T-helper 17 cell (primary cell): ENCODE measurements at regions not wholly inside any gene's neighbourhood (a gene's known extent, or its start where the extent isn't known, plus 50 kb on each side); places are given as distances from the start of the nearest gene placed in this dataset.
"Not testable (repeated sequence)": the region's sequence is repeated elsewhere in the genome, so short reads cannot be mapped to it uniquely, and the experiment has no call there.

ENCODE experiments used
- ATAC-seq: fragments of 150-1000 bp; cut with Tn5 transposase; 2 replicates; pipeline ENCODE4 v1.10.0; 2021; ENCODE audit warnings: mild to moderate bottlenecking, moderate library complexity
- DNase-seq, 3 donors: peaks; one replicate each; pipeline versions ENCODE4 v3.0.0 to v3.0.0-alpha.2; 2020 to 2021
- H3K9me3 ChIP-seq: one replicate; pipeline ENCODE4 v1.7.0; 2013; ENCODE audit warnings: low read length, mild to moderate bottlenecking; ENCODE audit not compliant: control insufficient read depth, poor library complexity, severe bottlenecking
- H3K27ac Mint-ChIP-seq: one replicate; pipeline ENCODE4 v1.8.0; 2022; ENCODE audit warnings: mild to moderate bottlenecking, moderate library complexity, mixed read lengths
- H3K27me3 Mint-ChIP-seq: one replicate; pipeline ENCODE4 v1.8.0; 2022; ENCODE audit warnings: mixed read lengths
- H3K36me3 Mint-ChIP-seq: one replicate; pipeline ENCODE4 v1.8.0; 2022; ENCODE audit warnings: low read depth, mixed read lengths
- H3K4me1 Mint-ChIP-seq: one replicate; pipeline ENCODE4 v1.8.0; 2022; ENCODE audit warnings: mild to moderate bottlenecking, mixed read lengths
- H3K4me3 Mint-ChIP-seq: one replicate; pipeline ENCODE4 v1.8.0; 2022; ENCODE audit warnings: mild to moderate bottlenecking, moderate library complexity, mixed read lengths

DNA sequence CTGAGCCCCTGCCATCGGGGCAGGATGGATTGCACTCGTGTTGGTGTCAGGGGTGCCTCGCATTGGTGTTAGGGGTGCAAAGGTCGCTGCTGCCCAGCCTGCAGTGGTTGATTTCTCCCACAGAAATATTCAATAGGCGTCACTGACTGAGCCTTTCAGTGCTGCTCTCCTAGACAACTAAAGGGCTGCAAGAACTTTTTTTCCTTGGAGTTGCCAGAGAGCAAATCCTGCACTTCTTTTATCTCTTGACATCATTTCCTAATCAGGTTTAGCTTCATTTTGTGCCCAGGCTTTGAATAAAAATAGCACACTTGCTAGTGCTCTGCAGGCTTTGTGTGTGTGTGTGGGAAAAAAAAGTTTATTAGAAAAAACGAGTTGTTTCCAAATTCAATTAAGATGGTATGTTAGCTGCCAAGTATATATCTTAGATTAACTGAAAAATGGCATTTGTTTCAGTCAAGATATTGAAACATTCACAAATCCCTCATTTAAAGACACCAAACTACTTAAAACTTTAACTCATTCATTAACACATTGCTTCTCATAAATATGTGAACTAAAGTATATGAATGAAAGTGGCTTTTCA, 125.6 kb downstream of the SOCS6 start:
- Mint-ChIP-seq H3K27ac (no peak overlapping the region), H3K4me1 (peaks cover 3% of the 10 kb centered on the region), H3K36me3 (peaks cover 3% of the 10 kb centered on the region), H3K4me3 (no peak overlapping the region), H3K27me3 (peaks cover 41% of the 10 kb centered on the region)
- no peak for DNase-seq
- no peaks in the 10 kb centered on the region for H3K9me3 ChIP-seq
- ATAC-seq, result no peak

DNA sequence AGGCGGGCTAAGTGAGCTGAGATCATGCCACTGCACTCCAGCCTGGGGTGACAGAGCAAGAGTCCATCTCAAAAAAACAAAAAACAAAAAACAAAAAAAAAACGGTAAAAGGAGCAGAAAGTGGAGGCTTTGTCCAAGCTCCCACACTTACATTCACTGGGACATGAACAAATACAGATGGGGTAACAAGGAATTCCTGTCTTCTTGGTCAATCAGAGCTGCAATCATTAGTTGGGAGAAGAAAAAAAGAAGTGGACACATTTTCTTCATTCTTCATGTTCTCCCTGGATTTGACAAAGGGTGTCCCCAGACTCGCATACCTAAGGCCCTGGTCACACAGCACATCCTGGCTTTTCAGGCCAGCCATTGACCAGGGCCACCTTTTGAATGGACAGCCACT, 124.6 kb downstream of the SOCS6 start:
- no peaks in the 10 kb centered on the region for H3K9me3 ChIP-seq
- no peak overlapping the region for H3K27ac Mint-ChIP-seq
- peaks cover 39% of the 10 kb centered on the region for H3K27me3 Mint-ChIP-seq
- no peaks in the 10 kb centered on the region for H3K4me1 Mint-ChIP-seq
- H3K36me3 Mint-ChIP-seq, result peaks cover 2% of the 10 kb centered on the region
- no peak for DNase-seq
- no peak for ATAC-seq
- no peak overlapping the region for H3K4me3 Mint-ChIP-seq

DNA sequence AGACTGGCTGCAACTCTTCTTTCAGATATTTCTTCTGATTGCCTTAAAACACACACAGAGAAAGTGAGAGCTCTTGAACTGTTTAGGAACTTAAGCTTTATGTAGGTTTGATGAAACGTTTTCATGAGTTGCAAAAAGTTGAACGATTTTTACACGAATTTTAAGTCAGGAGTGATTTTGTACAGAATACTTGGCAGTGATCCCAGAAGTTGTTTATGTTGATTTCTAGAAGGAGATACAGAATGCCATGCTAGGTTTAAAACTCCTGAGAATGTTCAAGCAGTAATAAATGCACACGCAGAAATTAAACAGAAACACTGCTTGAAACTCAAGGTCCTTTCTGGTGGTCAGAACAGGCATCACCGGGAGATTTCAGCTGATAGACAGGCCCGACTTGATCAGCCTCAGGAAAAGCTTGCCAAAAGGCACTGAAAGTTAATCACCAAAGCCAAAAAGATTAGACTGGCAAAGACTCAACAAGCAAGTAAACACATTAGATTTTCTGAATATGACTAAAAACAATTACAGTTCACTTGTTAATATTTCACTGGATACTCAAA, 123.1 kb downstream of the SOCS6 start:
- peaks cover 37% of the 10 kb centered on the region for H3K27me3 Mint-ChIP-seq
- H3K4me1 Mint-ChIP-seq, result no peaks in the 10 kb centered on the region
- no peak for ATAC-seq
- no peak overlapping the region for H3K27ac Mint-ChIP-seq
- no peak for DNase-seq
- no peak overlapping the region for H3K4me3 Mint-ChIP-seq
- no peaks in the 10 kb centered on the region for H3K9me3 ChIP-seq
- H3K36me3 Mint-ChIP-seq, result peaks cover 2% of the 10 kb centered on the region

DNA sequence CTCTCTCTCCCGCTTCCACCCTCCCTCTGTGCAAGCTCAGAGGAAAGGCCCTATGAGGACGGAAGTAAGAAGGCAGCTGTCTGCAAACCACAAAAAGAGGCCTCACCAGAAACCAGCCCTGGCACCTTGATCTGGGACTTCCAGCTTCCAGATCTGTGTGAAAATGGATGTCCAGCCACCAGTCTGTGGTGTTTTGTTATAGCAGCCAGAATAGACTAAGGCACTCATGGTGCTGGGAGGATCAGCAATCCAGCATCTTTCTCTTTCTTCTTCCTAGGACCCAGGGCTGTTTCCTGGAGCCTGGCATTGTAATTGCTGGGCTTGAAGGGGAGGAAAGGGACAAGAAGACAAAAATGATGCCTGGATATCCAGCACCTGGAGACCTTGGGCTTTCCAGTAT, 122.5 kb downstream of the SOCS6 start:
- no peak overlapping the region for H3K4me3 Mint-ChIP-seq
- no peak overlapping the region for H3K27ac Mint-ChIP-seq
- H3K27me3 Mint-ChIP-seq, result peaks cover 32% of the 10 kb centered on the region
- H3K36me3 Mint-ChIP-seq, result peaks cover 2% of the 10 kb centered on the region
- no peak for ATAC-seq
- no peak for DNase-seq
- no peaks in the 10 kb centered on the region for H3K4me1 Mint-ChIP-seq
- no peaks in the 10 kb centered on the region for H3K9me3 ChIP-seq

DNA sequence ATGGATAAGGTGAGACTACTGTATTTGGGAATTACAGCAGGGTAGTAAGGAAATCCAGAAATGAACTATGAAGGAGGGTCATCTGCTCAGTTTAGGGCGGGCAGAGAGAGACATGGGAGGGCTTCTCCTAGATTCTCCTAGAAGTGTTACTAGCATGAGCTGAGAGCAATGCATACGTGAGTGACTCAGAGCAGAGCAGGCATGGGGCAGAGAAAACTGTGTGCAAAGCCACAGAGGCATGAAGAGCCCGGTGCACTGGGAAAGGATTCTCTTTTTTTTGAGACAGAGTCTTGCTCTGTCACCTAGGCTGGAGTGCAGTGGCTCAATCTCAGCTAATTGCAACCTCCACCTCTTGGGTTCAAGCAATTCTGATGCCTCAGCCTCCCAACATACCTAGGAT, 116.2 kb downstream of the SOCS6 start:
- no peaks in the 10 kb centered on the region for H3K9me3 ChIP-seq
- Mint-ChIP-seq H3K4me3 (no peak overlapping the region), H3K36me3 (no peaks in the 10 kb centered on the region), H3K27me3 (peaks cover 12% of the 10 kb centered on the region), H3K27ac (no peak overlapping the region), H3K4me1 (no peaks in the 10 kb centered on the region)
- ATAC-seq, result no peak
- DNase-seq, result no peak

DNA sequence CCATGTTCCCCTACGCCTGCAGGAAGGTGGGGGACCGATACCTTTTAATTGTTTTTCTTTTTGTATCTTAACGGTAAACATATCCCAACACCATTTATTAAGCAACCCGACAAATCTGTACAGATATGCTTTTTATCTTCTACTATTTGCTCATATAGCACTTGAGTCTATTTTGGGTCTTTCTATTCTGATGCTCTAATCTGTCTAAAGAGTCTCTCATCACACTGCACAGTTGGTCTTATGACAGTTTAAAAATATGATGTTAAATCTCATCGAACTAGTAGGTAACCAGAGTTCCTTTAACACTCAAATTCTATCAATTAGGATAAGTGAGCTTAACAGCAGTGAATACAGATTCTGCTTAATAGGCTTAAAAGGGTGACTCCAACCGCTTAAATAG, 111.6 kb downstream of the SOCS6 start:
- no peak for DNase-seq
- H3K27ac Mint-ChIP-seq, result no peak overlapping the region
- H3K4me1 Mint-ChIP-seq, result no peaks in the 10 kb centered on the region
- no peaks in the 10 kb centered on the region for H3K9me3 ChIP-seq
- ATAC-seq, result no peak
- H3K36me3 Mint-ChIP-seq, result no peaks in the 10 kb centered on the region
- peaks cover 4% of the 10 kb centered on the region for H3K27me3 Mint-ChIP-seq
- no peak overlapping the region for H3K4me3 Mint-ChIP-seq

DNA sequence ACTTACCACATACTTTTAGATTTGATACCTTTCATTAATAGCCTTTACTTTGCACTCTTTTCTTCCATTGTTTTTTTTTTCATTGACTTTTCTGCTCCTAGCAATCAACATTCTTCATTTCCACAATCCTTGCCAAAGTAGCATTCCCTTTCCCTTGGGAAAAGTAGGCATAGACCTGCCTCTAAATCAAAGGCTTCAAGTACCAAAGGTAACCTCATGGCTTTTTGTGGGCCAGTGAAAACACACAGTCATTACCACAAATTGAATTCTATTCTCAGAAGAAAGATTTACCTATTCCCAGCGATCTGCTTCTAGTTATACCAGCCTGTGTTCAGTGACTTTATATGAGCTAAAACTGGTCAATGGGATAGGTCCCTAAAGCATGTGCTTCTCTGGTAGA, 109.2 kb downstream of the SOCS6 start:
- H3K9me3 ChIP-seq, result no peaks in the 10 kb centered on the region
- ATAC-seq, result no peak
- no peak for DNase-seq
- H3K4me3 Mint-ChIP-seq, result no peak overlapping the region
- H3K4me1 Mint-ChIP-seq, result no peaks in the 10 kb centered on the region
- no peaks in the 10 kb centered on the region for H3K36me3 Mint-ChIP-seq
- peaks cover 9% of the 10 kb centered on the region for H3K27me3 Mint-ChIP-seq
- H3K27ac Mint-ChIP-seq, result no peak overlapping the region

DNA sequence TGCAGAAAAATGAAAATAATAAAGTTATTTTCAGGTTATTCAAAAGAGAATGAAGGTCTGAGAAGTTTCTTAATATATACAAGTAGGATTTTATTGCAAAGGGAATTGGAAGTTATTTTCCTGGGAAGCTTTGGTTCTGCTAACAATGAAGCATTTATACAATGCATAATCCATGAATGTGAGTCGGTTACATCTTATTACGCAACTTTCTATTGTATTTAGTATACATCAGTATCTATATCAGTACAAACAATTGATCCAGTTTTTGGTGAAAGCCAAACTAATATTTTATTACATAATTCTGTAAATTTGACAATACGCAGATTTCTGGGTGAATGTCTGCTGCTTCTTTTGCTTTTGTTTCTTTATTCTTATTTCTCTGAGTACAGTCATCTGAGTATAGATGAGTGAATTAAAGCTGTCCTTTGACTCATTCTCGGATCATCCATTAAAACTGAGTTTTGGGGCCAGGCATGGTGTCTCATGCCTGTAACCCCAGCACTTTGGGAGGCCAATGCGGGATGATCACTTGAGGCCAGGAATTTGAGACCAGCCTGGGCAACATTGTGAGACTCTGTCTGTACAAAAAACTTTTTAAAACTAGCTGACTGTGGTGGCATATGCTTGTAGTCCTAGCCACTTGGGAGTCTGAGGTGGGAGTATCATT, 108.5 kb downstream of the SOCS6 start:
- peaks cover 9% of the 10 kb centered on the region for H3K27me3 Mint-ChIP-seq
- H3K4me3 Mint-ChIP-seq, result no peak overlapping the region
- H3K27ac Mint-ChIP-seq, result no peak overlapping the region
- ATAC-seq (no peak), DNase-seq (no peak)
- H3K4me1 Mint-ChIP-seq, result no peaks in the 10 kb centered on the region
- no peaks in the 10 kb centered on the region for H3K9me3 ChIP-seq
- no peaks in the 10 kb centered on the region for H3K36me3 Mint-ChIP-seq

DNA sequence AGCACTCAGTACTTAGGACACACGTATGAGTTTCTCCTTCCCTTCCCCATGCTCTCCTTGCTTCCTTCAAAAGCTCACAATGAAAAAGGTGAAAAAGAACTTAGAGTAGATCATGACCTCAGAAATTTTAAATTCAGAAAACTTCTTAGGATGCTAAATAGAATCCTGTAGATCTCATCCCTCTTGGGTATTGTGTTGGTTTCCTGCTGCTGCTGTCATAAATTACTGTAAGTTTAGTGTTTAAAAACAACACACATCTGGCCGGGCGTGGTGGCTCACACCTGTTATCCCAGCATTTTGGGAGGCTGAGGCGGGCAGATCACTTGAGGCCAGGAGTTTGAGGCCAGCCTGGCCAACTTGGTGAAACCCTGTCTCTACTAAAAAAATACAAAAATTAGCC, 106.9 kb downstream of the SOCS6 start:
- not testable (repeated sequence) for H3K36me3 Mint-ChIP-seq, DNase-seq, H3K27me3 Mint-ChIP-seq, H3K4me3 Mint-ChIP-seq, H3K9me3 ChIP-seq, H3K4me1 Mint-ChIP-seq, ATAC-seq, H3K27ac Mint-ChIP-seq

DNA sequence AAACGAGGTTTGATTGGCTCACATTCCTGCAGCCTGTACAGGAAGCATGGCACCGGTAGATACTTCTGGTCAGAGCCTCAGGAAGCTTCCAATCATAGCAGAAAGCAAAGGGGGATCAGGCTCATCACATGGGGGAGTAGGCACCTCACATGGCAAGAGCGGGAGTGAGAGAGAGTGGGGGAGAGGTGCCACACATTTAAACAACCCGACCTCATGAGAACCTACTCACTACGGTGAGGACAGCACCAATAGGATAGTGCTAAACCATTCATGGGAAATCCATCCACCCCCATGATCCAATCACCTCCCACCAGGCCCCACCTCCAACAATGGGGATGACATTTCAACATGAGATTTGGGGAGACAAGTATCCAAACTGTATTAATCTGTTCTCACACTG, 105.8 kb downstream of the SOCS6 start:
- DNase-seq (no peak), ATAC-seq (no peak)
- H3K9me3 ChIP-seq, result no peaks in the 10 kb centered on the region
- Mint-ChIP-seq H3K4me3 (no peak overlapping the region), H3K27ac (no peak overlapping the region), H3K36me3 (no peaks in the 10 kb centered on the region), H3K27me3 (peaks cover 9% of the 10 kb centered on the region), H3K4me1 (no peaks in the 10 kb centered on the region)

DNA sequence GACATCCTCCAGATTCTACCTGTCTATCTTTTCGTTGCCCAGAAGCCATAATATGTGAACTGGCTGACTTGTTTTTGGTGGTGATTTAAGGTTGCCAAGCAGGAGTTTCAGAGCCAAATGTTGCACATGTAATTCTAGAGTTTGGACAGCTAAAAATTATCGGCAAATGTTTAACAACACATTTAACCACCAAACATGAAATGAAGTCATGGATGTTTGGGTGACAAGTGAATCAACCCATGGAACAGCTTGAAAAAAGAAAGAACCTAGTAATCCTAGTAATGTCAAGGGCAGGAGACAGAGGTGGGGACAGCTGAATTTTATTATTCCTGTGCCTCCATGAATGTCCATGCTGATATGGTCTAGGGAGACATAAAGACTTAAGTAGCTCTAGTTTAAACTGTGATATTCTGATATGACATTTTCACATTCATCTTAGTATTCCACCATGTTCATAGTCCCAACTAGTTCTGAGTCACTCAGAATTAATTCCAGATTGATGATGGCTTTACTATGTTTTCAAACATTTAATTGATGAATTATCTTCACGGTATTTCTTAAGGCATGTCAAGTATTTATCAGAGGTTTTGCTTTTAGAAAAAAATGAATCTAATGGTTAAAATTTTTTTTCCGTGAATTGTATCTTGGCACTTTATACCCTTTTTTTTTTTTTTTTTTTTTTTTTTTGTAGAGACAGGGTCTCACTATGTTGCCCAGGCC, 101.7 kb downstream of the SOCS6 start:
- H3K27me3 Mint-ChIP-seq, result peaks cover 5% of the 10 kb centered on the region
- ATAC-seq, result no peak
- H3K27ac Mint-ChIP-seq, result no peak overlapping the region
- H3K9me3 ChIP-seq, result no peaks in the 10 kb centered on the region
- H3K36me3 Mint-ChIP-seq, result no peaks in the 10 kb centered on the region
- H3K4me1 Mint-ChIP-seq, result no peaks in the 10 kb centered on the region
- no peak for DNase-seq
- H3K4me3 Mint-ChIP-seq, result no peak overlapping the region

DNA sequence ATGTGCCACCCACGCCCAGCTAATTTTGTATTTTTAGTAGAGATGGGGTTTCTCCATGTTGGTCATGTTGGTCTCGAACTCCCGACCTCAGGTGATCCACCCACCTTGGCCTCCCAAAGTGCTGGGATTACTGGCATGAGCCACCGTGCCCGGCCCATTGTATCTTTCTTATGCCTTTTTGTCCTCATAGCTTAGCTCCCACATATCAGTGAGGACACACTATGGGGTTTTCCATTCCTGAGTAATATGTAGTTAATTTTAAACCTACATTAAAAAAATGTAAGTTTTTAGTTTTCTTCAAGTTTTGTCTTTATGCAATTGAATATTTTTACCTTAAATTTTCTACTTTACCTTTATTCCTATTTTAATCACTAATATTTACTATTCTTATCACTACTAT, 100.2 kb downstream of the SOCS6 start:
- not testable (repeated sequence) for H3K4me1 Mint-ChIP-seq

DNA sequence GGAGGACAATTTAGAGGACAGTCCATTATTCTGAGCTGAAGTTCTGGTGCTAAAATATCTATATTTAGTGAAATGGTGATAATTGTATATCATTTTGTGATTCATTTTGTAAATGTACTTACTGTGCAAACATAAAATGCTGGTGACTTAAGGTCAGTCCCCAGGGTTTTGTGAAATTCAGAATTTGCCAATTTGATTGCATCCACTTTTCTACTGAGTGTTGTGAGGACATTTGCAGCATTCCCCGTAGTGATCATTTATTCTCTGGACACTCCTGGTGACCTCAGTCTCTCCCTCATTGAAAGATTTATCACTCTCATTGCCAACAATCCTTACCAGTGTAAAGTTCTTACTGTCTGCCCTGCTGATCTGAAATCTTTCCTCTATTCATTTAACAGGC, 98.2 kb downstream of the SOCS6 start:
- H3K9me3 ChIP-seq, result no peaks in the 10 kb centered on the region
- Mint-ChIP-seq H3K36me3 (no peaks in the 10 kb centered on the region), H3K4me1 (peaks cover 3% of the 10 kb centered on the region), H3K4me3 (no peak overlapping the region), H3K27ac (no peak overlapping the region), H3K27me3 (peaks cover 6% of the 10 kb centered on the region)
- DNase-seq (no peak), ATAC-seq (no peak)

More for the DNA sequence above, 100.2 kb downstream of the SOCS6 start:
- ATAC-seq, H3K27me3 Mint-ChIP-seq, H3K27ac Mint-ChIP-seq, H3K36me3 Mint-ChIP-seq, H3K9me3 ChIP-seq, H3K4me3 Mint-ChIP-seq, DNase-seq: not testable (repeated sequence)
